LNCaP clone FGC (cell line): ENCODE measurements at regions not wholly inside any gene's neighbourhood (a gene's known extent, or its start where the extent isn't known, plus 50 kb on each side); places are given as distances from the start of the nearest gene placed in this dataset.
"Not testable (repeated sequence)": the region's sequence is repeated elsewhere in the genome, so short reads cannot be mapped to it uniquely, and the experiment has no call there.

Source experiments
- DNase-seq: peaks from one replicate; pipeline ENCODE4 v3.0.0-alpha.2; 2011; ENCODE audit warnings: low read depth
- H3K4me3 ChIP-seq: 2 replicates; pipeline ENCODE4 v1.5.1; 2011; ENCODE audit warnings: mild to moderate bottlenecking, low read depth, low read length, control low read depth
- CTCF ChIP-seq: IDR thresholded peaks from 2 replicates; pipeline ENCODE4 v1.5.1; 2012; ENCODE audit warnings: mild to moderate bottlenecking; ENCODE audit not compliant: control insufficient read depth, insufficient read depth; ENCODE audit errors: extremely low read depth

GRCh38 chrX:44062840-44063239 is 89.7 kb upstream of the NDP start:
- H3K4me3 ChIP-seq, result no peak overlapping the region
- no peak for DNase-seq
- no peak for TF ChIP-seq CTCF

- no peak overlapping the region for H3K4me3 ChIP-seq
- no peak for TF ChIP-seq CTCF
- peak; percentile 19 for DNase-seq
Measured at GRCh38 chrX:44061968-44062614, 88.9 kb upstream of the NDP start.

GRCh38 chrX:44060221-44060620 is 87.0 kb upstream of the NDP start:
- DNase-seq, result no peak
- no peak for TF ChIP-seq CTCF

GRCh38 chrX:44058339-44058738 is 85.1 kb upstream of the NDP start:
- H3K4me3 ChIP-seq, result no peak overlapping the region
- no peak for TF ChIP-seq CTCF
- no peak for DNase-seq

More at GRCh38 chrX:44060221-44060620, 87.0 kb upstream of the NDP start:
- no peak overlapping the region for H3K4me3 ChIP-seq

GRCh38 chrX:44055638-44056037 is 82.4 kb upstream of the NDP start:
- no peak for DNase-seq
- no peak for TF ChIP-seq CTCF
- H3K4me3 ChIP-seq, result no peak overlapping the region

GRCh38 chrX:44054863-44055601 is 81.8 kb upstream of the NDP start:
- no peak for TF ChIP-seq CTCF

GRCh38 chrX:44045106-44045505 is 71.9 kb upstream of the NDP start:
- not testable (repeated sequence) for DNase-seq, H3K4me3 ChIP-seq

More at GRCh38 chrX:44054863-44055601, 81.8 kb upstream of the NDP start:
- no peak overlapping the region for H3K4me3 ChIP-seq
- no peak for DNase-seq
